ENCODE measurements at regions not wholly inside any gene's neighbourhood (a gene's known extent, or its start where the extent isn't known, plus 50 kb on each side); places are given as distances from the start of the nearest gene placed in this dataset.
"Not testable (repeated sequence)": the region's sequence is repeated elsewhere in the genome, so short reads cannot be mapped to it uniquely, and the experiment has no call there.

DNA sequence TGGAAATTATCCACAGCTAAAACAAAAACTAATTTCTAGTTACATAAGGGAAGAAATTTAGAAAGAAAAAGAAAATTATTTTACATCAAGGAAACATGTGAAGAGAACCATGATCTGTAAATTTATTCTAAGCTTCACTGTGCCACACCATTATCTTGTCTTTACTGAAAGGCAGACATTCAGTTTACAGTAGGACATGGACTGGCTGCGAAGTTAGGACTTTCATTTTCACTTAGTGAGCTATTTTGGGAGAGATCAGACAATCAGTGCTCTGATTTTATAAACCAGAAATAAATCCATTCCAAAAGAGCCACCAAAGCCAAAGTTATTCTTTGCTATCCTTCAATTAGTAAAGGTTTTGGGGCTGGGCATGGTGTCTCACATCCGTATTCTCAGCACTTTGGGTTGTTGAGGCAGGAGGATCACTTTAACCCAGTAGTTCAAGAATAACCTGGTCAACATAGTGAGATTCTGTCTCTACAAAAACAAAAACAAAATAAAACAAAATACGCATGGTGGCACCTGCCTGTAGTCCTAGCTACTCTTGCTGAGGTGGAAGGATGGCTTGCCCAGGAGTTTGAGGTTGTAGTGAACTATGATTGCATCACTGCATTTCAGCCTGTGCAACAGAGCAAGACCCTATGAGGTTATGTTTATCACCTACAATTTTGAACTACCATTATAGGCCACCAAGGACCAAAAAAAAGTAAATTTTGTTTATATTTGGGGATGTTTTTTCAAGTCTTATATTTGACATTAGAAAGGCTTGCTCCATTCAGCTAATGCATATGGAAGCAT lies 1084.8 kb upstream of the ATXN7L3B start:
- no peaks in the 10 kb centered on the region for H3K4me1 ChIP-seq
- H3K27ac ChIP-seq = no peak overlapping the region
- DNase-seq = no peak
- H3K4me3 ChIP-seq = no peak overlapping the region
- H3K9me3 ChIP-seq (replicated peaks) = no peaks in the 10 kb centered on the region
- no peaks in the 10 kb centered on the region for H3K27me3 ChIP-seq
- no peaks in the 10 kb centered on the region for H3K36me3 ChIP-seq

DNA sequence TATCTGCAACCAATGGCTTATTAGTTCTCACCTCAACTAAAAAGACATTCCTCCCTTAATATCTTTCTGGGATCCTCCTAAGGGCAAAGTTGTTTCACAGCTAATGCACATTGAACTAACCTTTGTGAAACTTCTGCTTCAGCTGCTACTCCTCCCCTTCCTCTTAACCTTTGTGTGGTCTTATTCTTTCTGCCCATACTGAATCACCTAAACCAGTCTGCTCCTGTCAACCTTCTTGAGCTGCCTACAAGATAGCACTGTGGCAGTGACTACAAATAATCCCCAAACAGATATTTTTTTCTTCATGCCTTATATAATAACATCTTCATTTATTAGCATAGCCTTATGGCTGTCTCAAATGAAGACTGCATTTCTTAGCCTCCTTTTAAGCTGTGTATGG lies 1077.4 kb upstream of the ATXN7L3B start:
- DNase-seq = no peak
- Histone ChIP-seq H3K27me3 (no peaks in the 10 kb centered on the region), H3K27ac (no peak overlapping the region), H3K4me1 (no peaks in the 10 kb centered on the region), H3K36me3 (no peaks in the 10 kb centered on the region), H3K9me3 (replicated peaks) (no peaks in the 10 kb centered on the region), H3K4me3 (no peak overlapping the region)

DNA sequence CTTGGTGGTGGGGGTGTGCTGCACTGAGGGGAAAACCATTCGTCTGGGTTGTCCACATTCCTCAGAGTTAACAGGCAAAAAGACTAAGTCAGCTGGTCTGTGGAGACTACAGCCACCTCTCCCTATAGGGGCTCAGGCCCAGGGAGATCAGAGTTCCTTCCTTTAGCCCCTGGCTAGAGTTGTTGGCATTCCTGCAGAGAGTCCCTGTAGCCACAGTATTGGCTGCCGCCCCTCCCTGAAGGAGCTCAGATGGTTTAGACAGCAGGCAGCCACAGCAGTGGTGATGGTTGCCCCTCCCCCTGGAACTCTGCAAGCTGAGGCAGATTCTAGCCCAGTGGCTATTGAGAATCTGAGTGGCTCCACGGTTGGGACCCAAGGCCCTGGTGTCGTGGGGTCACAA lies 1072.5 kb upstream of the ATXN7L3B start:
- Histone ChIP-seq H3K4me3 (no peak overlapping the region), H3K9me3 (replicated peaks) (no peaks in the 10 kb centered on the region), H3K36me3 (no peaks in the 10 kb centered on the region), H3K27me3 (no peaks in the 10 kb centered on the region), H3K27ac (no peak overlapping the region), H3K4me1 (no peaks in the 10 kb centered on the region)
- no peak for DNase-seq

DNA sequence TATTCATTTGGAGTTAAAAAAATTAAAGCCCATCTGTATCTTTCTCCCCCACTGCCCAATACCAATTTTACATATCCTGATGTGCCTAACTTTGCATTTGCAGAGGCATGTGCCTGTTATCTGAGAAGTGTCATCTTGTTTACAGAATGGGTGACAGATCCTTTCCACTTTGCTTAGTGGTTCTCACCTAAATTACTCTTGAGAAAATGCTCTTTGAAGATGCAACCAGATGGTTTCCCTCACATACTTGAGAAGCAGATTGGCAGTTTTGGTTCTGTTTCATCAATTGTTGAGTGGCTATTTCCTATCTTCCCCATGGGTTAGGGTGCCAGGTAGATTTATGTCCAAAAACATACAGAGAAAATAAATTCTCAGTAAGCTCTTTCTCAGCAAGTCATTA lies 1051.4 kb upstream of the ATXN7L3B start:
- Histone ChIP-seq H3K36me3 (no peaks in the 10 kb centered on the region), H3K27ac (no peak overlapping the region), H3K4me3 (no peak overlapping the region), H3K9me3 (replicated peaks) (no peaks in the 10 kb centered on the region), H3K4me1 (no peaks in the 10 kb centered on the region), H3K27me3 (no peaks in the 10 kb centered on the region)
- no peak for DNase-seq

DNA sequence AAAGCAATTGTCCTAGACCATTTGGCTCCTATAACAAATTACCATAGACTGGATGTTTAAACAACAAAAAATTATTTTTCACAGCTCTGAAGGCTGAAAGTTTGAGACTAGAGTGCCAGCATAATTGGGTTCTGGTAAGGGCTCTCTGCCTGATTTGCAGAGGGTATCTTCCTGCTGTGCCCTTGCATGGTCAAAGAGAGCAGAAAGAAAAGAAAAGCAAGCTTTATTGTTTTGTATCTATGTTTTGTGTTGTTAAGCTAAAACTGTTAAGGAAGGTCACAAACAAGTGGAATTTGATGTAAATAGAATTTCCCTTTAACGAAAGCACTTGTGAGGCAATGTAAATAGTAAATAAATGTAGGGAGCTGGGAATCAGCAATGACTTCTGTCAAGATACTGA lies 1031.0 kb upstream of the ATXN7L3B start:
- Histone ChIP-seq H3K27me3 (no peaks in the 10 kb centered on the region), H3K4me3 (no peak overlapping the region), H3K27ac (no peak overlapping the region), H3K36me3 (no peaks in the 10 kb centered on the region), H3K9me3 (replicated peaks) (no peaks in the 10 kb centered on the region), H3K4me1 (no peaks in the 10 kb centered on the region)
- DNase-seq = no peak

DNA sequence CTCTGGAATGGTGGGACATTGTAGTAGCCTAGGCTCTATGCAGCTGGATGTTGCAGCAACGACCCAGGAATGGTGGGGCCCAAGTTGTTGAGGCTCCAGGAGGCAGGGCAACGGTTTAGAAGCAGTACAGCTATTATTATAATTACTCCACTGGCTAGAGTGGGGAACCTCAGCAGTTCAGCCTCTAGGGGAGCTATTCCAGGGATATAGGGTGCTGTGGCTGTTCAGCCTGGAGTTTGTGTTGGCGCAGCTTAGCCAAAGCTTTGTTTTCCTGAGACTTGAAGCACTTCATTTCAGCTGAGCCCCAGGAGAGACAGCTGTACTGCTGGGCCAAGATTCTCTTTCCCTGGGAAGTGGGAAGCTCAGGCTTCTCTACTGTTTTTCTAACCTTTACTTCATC lies 1023.0 kb upstream of the ATXN7L3B start:
- peak; percentile 8 to 17 for DNase-seq
- H3K9me3 ChIP-seq (replicated peaks) = no peaks in the 10 kb centered on the region
- H3K4me1 ChIP-seq = no peaks in the 10 kb centered on the region
- no peaks in the 10 kb centered on the region for H3K36me3 ChIP-seq
- H3K27me3 ChIP-seq = no peaks in the 10 kb centered on the region
- H3K27ac ChIP-seq = no peak overlapping the region
- no peak overlapping the region for H3K4me3 ChIP-seq

DNA sequence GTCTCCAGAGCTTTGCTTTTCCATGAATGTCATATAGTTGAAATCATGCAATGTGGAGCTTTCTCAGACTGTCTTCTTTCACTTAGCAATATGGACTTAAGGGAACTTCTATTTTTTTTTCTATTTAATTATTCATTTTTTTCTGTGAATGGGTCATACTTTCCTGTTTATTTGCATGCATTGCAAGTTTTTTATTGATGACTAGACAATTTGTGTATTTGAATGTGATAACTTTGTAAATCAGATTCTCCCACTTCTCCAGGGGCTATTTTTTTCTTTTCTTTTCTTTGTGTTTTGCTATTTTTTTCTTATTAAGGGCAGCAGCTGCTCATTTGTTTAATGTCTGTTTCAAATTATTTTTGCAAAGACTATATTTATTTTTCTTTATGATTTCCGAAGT lies 1019.8 kb upstream of the ATXN7L3B start:
- Histone ChIP-seq H3K36me3 (no peaks in the 10 kb centered on the region), H3K4me3 (no peak overlapping the region), H3K9me3 (replicated peaks) (no peaks in the 10 kb centered on the region), H3K4me1 (no peaks in the 10 kb centered on the region), H3K27ac (no peak overlapping the region), H3K27me3 (no peaks in the 10 kb centered on the region)
- no peak for DNase-seq

DNA sequence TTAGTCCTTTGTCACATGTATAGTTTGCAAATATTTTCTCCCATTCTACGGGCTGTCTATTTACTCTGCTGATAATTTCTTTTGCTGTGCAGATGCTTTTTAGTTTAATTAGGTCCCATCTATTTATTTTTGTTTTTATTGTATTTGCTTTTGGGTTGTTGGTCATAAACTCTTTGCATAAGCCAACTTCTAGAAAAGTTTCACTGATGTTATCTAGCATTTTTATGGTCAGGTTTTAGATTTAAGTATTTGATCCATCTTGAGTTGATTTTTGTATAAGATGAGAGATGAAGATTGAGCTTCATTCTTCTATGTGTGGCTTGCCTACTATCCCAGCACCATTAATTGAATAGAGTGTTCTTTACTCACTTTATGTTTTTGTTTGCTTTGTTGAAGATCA lies 1008.4 kb upstream of the ATXN7L3B start:
- Histone ChIP-seq H3K4me1 (no peaks in the 10 kb centered on the region), H3K4me3 (no peak overlapping the region)
- no peak for DNase-seq

DNA sequence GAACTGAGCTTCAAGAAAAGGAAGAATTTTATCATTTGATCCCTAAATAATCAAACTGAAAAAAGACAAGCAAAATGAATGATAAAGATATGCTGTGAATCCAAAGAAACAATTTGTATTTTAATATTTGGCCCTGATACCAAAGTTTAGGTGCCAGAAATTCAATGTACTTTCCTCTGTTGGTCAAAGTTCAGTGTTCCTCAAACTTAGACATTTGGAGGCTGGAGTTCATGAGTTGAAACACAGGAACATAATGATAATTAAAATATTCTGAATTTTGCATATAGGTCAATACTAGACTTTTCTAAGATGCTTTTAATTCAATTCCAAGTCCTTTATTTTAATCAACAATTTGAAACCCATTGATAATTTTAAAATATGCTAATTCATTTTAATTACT lies 1007.7 kb upstream of the ATXN7L3B start:
- no peak overlapping the region for H3K4me3 ChIP-seq
- no peak overlapping the region for H3K27ac ChIP-seq
- no peaks in the 10 kb centered on the region for H3K9me3 ChIP-seq (replicated peaks)
- DNase-seq = no peak
- H3K36me3 ChIP-seq = no peaks in the 10 kb centered on the region
- no peaks in the 10 kb centered on the region for H3K27me3 ChIP-seq
- no peaks in the 10 kb centered on the region for H3K4me1 ChIP-seq

More for the DNA sequence above, 1008.4 kb upstream of the ATXN7L3B start:
- H3K9me3 ChIP-seq (replicated peaks) = no peaks in the 10 kb centered on the region
- no peaks in the 10 kb centered on the region for H3K36me3 ChIP-seq
- no peaks in the 10 kb centered on the region for H3K27me3 ChIP-seq
- no peak overlapping the region for H3K27ac ChIP-seq

DNA sequence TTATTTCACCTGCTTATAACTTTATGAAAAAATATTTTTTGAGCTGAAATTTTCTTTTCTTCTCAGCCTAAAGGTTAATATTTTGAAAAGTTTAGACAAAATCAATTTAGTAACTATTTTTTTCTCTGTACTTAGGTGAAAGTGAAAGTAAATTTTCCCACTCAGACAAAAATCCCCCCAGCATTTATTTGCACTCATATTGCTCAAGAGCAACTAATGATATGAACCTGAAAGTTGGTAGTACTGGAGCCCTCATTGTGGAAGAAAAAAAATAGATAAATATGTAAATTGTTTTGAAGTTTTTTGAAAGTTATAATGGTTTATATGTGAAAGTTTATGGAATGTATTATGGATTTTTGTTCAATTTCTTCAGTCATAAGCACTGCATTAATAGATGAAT lies 1005.9 kb upstream of the ATXN7L3B start:
- no peak for DNase-seq
- Histone ChIP-seq H3K36me3 (no peaks in the 10 kb centered on the region), H3K27ac (no peak overlapping the region), H3K4me3 (no peak overlapping the region), H3K27me3 (no peaks in the 10 kb centered on the region), H3K4me1 (no peaks in the 10 kb centered on the region), H3K9me3 (replicated peaks) (no peaks in the 10 kb centered on the region)

DNA sequence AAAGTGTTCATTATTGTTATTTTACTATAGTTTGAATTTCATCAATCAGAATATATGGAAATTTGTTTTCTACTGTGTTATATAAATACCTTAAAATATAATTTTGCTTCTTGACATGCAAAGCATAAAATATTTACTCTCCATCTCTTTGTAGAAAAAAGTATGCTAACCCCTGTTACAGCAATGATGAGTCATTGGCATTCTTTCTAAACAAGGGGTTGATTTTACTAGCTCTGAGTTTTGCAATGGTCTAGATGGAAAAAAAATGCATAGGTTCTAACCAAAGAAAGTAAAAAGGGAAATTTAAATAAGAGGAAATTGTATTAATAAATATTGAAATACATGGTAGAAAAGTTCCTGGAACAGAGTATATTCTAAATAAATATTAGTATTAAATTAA lies 990.2 kb upstream of the ATXN7L3B start:
- Histone ChIP-seq H3K36me3 (no peaks in the 10 kb centered on the region), H3K27me3 (no peaks in the 10 kb centered on the region), H3K27ac (no peak overlapping the region), H3K9me3 (replicated peaks) (no peaks in the 10 kb centered on the region), H3K4me3 (no peak overlapping the region), H3K4me1 (no peaks in the 10 kb centered on the region)
- DNase-seq = no peak

DNA sequence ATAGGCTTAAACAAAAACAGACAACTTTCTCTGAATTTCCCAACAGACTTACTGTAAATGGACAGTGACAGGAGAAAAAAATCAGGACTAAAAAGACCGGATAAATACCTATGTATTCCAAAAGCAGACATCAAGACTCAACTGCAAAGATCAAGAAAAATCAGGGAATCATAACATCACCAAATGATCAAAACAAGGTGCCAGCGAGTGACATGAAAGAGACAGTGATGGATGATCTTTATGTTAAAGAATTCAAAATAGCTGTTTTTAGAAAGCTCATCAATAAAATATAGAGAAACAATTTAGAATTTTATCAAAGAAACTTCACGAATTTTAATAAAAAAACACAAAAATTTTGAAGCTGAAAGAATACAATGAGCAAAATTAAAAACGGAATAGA lies 952.5 kb upstream of the ATXN7L3B start:
- Histone ChIP-seq H3K9me3 (replicated peaks) (no peaks in the 10 kb centered on the region), H3K4me1 (no peaks in the 10 kb centered on the region), H3K4me3 (no peak overlapping the region), H3K27ac (no peak overlapping the region), H3K27me3 (no peaks in the 10 kb centered on the region), H3K36me3 (no peaks in the 10 kb centered on the region)
- DNase-seq = no peak

DNA sequence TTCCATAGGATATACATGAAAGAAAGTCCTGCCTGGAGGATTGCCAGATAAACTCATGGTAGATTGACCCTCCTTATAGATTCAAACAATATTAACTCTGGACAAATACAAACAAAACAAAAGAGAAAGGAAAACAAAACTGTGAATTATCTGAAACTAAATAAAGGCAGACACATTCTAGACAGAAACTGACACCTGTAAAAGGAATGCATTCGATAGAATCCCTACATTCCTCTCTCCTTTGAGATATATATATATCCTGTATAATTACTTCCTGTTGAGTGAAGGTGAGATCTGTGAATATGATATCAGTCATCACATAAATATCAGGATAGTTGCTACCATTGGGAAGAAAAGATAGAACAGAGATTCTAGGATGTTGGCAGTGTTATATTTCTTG lies 948.4 kb upstream of the ATXN7L3B start:
- no peaks in the 10 kb centered on the region for H3K27me3 ChIP-seq
- no peaks in the 10 kb centered on the region for H3K9me3 ChIP-seq (replicated peaks)
- DNase-seq = no peak
- H3K36me3 ChIP-seq = no peaks in the 10 kb centered on the region
- no peak overlapping the region for H3K4me3 ChIP-seq
- no peak overlapping the region for H3K27ac ChIP-seq
- no peaks in the 10 kb centered on the region for H3K4me1 ChIP-seq

DNA sequence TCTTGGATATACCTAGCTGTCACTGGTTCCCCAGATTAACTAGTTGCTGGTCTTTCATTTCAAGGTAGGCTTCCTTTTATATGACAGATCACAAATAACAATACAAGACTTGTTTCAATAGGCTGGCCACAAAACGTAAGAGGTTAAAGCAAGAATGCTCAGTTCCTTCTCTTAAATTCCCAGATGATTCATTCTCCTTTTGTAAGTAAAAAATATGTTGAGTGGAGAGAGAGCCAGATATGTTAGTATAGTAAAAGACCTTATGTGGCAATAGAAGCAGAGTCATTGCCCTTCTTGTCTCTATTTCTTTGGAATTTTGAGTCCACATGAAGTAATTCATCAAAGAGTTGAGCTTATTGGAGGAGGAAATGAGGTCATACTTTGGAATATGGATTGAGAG lies 939.0 kb upstream of the ATXN7L3B start:
- H3K4me3 ChIP-seq = no peak overlapping the region
- no peak overlapping the region for H3K27ac ChIP-seq
- H3K4me1 ChIP-seq = no peaks in the 10 kb centered on the region
- no peaks in the 10 kb centered on the region for H3K27me3 ChIP-seq
- H3K9me3 ChIP-seq (replicated peaks) = no peaks in the 10 kb centered on the region
- no peaks in the 10 kb centered on the region for H3K36me3 ChIP-seq
- no peak for DNase-seq

DNA sequence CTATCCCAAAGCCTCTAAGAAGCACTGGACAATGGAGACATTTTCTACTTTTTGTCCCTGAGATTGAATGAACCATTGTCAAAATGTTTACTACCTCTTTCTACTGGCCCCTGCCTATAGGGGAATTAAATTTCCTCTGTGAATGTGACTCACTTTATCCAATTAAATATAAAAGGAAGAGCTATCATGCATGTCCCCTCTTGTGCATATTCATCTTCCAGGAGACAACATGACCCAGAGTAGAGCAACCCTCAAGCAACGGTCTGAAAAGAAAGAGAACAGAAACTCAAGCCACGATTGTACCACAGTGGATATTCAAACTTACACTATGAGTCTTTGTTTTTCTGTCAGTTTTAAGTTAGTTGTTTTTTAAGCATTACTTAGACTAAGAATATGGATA lies 938.4 kb upstream of the ATXN7L3B start:
- H3K36me3 ChIP-seq = no peaks in the 10 kb centered on the region
- no peaks in the 10 kb centered on the region for H3K4me1 ChIP-seq
- no peaks in the 10 kb centered on the region for H3K9me3 ChIP-seq (replicated peaks)
- DNase-seq = no peak
- no peaks in the 10 kb centered on the region for H3K27me3 ChIP-seq
- no peak overlapping the region for H3K4me3 ChIP-seq
- H3K27ac ChIP-seq = no peak overlapping the region

DNA sequence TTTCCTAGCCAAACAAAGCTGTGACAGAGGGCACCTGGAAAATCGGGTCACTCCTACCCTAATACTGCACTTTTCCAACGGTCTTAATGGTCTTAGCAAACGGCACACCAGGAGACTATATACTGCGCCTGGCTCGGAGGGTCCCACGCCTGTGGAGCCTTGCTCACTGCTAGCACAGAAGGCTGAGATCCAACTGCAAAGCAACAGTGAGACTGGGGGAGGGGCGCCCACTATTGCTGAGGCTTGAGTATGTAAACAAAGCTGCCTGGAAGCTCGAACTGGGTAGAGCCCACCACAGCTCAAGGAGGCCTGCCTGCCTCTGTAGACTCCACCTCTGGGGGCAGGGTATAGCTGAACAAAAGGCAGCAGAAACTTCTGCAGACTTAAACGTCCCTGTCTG lies 931.7 kb upstream of the ATXN7L3B start:
- H3K36me3 ChIP-seq; H3K27ac ChIP-seq; H3K4me1 ChIP-seq; H3K27me3 ChIP-seq; H3K9me3 ChIP-seq (replicated peaks); DNase-seq; H3K4me3 ChIP-seq: not testable (repeated sequence)

Data from SJCRH30 (cell line).